COLO668 (cell line): ENCODE measurements at regions not wholly inside any gene's neighbourhood (a gene's known extent, or its start where the extent isn't known, plus 50 kb on each side); places are given as distances from the start of the nearest gene placed in this dataset.

ENCODE experiments used
- DNase-seq: peaks from one replicate; lab custom pipeline; 2025; ENCODE audit not compliant: unreplicated experiment; lab: John Stamatoyannopoulos, UW

DNA sequence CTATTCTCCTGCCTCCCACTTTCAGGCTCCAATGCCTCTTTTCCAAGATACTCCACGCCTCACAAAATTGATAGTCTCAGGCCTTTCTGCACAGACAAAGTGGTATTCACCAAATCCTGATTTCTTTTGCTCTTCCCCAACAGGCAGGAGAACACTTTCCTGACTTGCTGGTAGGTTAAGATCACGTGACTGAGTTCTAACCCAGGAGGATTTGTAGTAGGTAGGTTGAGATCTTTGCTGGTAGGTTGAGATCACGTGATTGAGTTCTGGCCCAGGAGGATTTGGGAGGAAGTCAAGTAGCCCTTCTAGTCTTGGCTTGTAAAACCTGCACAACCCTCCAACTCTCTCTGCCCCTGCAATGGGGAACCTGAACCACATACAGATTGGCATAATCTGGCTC is 741.5 kb downstream of the TYW1 start:
- no peak for DNase-seq

DNA sequence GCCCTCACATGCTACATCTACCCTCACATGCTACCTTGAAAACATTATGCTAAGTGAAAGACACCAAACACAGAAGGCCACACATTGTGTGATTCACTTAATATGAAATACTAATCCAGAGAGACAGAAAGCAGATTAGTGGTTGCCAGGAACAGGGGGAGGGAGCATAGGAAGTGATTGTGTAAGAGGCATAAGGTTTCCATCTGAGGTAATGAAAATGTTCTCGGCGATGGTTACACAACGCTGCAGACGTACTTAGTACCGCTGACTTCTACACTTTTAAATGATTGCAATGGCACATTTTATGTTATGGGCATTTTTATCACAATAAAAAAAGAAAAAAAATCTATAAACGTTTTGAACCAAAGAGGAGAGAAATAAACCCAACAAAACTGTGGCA is 742.3 kb downstream of the TYW1 start:
- DNase-seq = no peak

DNA sequence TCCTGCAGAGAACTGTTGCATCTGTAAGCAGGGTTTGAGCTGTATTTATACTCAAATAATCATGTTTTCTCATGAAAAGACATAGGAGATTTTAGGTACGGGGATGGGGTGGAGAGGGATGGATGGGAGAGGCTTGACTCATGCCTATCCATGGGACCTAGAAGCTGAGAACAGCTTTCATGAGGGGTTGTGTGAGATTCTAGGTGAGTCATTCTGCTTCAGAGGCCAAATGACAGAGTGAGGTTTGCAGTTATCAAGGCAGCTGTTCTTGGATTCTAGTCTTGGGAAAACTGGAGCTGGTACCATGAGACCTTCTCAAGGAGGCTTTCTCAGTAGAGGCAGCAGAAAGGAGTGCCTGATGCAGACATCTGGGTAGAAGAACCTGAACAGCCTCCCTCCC is 746.9 kb downstream of the TYW1 start:
- no peak for DNase-seq

DNA sequence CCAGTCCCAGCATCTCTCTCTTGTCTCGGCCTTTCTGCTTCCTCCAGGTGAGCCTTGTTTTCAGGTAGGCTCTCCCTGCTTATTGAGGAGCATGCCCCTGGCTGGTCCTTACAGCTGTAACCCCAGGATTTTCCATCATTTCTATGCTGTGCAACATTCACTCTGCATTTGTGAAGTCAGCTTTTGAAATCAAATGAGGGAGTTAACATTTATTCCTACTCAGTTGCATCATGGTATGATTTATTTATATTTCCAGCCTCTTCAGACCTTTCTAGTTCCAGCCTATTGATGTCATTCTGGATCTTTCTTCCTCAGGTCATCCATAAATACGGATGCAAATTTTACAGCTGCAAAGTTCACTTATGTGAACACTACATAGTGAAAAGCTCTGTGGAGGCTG is 755.6 kb downstream of the TYW1 start:
- no peak for DNase-seq

DNA sequence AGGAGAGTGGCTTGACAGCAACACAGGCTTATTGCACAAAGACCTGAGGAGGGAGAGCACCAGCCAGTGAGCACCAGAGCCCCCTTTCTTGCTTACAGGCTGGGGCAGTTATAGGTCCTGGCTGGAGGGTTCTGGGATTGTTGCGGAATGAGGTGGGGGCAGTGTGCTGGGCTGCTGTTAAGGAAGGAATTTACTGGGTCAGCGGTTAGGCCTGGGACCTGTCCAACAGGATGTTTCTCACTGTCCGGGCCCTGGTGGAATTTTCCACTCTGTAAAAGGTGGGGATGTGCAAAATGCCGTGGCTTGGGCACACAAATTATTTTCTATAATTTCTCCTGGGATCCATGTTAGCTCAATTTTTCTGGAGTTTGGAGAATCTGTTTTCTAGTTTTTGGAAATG is 757.3 kb downstream of the TYW1 start:
- DNase-seq = no peak

DNA sequence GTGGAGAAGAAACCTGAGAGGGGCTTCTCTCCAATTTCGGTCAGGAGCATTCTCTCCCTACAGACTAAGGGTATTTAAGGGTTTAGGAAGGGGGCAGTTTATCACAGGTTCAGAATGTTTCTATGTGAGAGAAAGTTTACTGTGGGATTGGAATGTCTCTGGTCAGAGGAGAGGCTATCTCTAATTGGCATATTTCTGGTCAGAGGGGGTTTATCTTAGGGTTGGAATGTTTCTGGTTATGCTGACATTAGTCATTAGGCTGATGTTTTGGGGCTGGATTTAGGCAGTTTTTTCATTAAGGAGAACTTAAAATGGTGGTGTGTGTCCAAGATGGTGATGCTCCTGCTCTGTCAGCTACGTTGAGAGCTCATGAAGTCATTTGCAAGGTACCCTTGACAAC is 758.0 kb downstream of the TYW1 start:
- no peak for DNase-seq

DNA sequence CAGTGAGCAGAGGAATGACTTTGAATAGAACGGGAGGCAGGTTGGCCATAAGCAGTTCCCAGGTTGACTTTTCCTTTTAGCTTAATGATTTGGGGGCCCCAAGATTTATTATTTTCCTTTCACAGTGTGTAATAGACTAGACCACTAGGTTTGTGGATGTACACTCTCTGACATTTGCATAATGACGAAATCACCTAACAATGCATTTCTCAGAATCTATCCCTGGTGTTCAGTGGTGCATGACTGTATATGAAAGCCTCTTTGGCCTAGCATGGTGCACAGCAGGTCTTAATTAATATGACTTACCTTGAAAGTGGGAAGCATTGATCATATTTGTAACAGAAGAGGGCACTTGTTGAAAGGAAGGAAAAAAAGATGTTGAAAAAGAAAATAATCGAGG is 761.9 kb downstream of the TYW1 start:
- DNase-seq = no peak

DNA sequence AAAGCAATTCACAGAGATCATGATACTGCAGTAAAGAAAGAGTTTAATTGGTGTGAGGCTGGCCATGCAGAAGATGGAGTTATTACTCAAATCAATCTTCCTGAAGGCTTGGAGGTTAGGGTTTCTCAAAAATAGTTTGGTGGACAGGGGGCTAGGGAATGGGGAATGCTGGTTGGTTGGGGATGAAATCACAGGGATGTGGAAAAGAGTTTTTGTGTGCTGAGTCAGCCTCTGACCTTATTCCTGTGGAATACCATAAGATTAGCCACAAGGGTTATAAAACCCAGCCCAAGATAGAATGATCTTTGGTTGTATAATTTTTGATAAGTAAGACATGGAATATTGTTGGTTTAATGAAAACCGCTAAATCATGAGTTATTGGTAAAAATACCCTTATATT is 764.3 kb downstream of the TYW1 start:
- no peak for DNase-seq

DNA sequence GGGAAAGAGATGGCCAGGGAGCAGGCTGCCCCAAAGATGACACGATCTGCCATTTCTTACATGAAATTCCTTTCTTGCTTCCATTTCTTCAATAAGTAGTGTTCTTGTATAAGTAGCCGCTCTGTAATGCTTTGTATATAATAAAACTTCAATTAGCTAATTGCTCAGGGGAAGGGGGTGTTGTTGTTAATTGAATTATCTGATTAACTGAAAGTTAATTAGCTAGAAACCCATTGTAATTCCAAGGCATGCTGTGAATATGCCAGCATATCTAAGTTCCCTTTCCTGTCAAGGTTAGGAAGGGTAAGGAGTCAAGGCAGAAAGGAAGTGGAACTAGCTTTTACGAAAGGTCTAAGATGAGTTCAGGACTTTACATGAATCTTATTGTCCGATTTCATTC is 765.9 kb downstream of the TYW1 start:
- DNase-seq = no peak

DNA sequence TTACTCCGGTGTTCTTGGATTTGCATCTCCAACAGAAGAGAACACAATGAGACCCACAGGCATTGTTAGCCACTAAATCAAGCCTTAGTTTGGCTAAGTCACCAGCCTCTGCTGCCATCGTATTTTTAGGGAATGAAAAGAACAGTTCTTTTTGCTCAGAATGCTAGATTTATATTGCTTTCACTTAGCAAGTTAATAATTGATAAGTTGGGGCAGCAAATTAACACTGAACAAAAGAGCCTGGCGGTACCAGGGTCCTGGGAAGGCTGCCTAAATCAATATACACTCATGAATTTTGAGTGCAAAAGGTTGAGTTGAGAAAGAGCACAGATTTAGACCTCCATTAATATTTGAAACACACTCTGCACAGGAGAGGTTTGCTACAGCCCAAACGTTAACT is 767.7 kb downstream of the TYW1 start:
- no peak for DNase-seq

DNA sequence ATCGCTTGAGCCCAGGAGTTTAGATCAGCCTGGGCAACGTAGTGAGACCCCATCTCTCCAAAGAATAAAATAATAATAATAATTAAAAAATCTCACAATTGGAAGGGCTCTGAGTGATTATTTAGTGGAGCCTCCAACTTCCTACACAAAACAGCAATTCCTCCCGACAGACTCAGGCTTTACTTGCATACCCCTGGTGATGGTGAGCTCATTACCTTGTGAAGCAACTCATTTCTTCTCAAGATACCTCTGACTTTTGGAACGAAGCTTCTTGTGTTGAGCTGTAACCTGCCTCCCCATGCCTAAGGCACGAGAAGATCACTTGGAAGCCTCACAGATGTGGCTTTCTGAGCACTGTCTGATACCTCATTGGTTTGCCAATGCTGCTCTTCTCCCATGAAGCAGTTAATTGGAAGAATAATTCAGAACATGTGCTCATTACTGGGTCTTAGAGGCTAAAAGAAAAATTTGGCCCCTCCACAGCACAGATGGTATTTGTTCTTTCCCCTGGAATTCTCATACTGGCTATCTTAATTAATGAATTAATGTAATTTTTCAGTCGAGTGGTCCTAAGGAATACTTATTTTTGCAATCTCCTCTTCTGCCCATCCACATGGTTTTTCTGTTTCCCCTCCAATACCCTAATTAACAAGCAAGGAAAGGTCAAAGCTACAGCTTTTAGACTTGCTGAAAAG is 769.0 kb downstream of the TYW1 start:
- no peak for DNase-seq

DNA sequence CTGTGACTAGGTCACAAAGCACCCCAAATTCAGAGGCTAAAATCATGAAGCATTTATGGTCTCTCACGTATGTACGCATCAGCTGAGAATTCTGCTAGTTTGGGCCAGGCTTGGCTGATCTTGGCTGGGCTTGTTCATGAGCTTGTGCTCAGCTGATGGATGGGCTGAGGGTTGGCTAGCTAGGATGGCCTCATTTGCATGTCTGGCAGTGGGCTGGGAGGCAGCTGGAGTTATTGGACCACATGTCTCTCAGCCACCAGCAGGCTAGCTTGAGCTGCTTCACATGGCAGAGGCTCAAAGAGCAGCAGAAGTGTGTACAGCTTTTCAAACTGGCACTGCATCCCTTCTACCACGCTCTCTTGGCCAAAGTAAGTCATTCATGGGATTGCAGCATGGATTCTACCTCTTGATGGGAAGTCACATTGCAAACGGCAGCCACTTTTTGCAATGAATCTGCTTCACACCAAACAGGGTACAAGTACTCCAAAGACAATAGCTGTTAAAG is 770.3 kb downstream of the TYW1 start:
- no peak for DNase-seq

DNA sequence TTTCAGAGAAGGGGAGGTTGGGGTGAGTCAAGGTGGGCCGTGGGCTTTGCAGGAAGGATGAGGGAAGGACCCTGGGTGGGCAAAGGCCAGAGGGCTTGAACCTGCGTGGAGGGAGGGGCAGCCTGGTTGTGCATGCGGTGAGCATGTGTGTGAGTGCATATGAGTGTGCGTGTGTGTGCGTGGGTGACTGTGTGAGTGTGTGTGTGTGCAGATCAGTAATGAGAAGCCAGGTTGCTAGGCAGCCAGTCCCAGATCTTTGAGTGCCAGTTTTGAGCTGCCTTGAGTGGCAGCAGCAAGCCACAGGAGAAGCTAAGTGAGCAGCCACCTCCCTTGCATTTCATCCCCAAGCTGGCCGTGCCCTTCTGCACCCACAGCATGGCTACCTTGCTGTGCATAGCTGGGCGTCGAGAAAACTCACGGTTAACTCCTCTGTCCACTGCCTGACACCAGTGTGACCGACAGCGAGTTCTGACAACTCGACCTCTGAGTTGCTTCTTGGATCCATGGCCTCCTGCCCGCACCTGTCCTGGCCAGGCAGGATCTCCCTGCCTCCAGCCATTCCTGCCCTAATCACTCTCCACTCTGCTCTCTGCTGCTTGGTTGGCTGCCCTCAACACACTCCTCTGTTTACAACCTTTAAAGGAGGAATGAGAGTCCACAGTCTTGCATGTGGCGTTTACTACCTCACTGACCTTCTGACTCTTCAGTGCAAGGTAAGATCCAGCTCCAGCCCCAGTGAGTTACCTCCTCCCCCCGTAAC is 775.4 kb downstream of the TYW1 start:
- DNase-seq = no peak

DNA sequence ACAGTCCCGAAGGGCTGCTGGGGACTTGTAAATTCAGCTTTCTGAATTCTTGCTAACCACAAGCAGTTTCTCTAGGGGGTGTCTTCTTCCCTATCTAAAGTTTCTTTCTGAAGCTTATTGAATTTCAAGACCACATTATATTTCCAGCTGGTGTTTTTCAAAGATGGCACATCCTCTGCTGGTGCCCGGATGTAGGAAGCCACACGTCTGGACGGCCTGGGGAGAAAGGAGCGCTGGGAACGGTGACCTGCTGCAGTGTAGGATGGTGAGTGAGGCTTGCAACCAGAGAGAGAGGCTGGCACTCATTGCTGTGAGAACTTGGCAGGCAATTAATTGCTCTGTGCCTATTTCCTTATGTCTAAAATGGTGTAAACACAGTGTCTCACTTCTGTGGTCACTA is 776.4 kb downstream of the TYW1 start:
- no peak for DNase-seq

DNA sequence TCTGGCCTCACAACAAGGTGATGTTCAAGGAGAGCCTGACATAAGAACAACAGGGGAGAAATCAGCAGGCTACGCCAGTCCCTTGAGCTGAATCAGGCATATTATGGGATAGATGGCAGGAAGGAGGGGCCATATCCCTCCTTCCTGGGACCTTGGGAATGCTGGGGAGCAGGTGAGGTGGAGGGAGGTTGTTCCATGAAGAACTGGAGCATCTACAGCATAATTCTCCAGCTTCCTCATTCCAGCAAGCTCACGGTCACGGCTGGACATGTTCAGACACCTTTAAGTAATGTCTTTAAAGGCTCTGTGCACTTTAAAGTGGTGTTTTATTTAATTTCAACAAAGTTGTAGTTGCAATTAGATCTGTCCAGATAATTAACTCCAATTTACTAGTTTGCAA is 780.5 kb downstream of the TYW1 start:
- DNase-seq = no peak

DNA sequence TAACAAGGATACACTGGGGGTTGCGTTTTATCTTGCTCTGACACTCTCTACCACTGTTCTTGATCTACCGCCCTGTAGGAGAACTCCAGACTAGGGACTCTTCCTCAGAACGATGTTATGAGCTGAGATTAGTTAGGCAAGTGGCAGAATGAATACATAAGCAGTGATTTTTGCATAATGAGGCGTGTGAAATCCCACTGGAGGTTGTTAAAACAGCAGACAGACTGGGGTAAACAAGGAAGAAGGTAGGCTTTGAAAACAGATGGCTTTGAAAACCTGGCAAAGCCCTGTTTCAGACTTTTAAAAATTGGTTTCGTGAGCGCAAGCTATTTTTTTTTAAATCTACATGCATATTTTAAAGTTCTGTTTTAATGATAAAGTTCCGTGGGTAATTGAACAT is 785.2 kb downstream of the TYW1 start:
- DNase-seq = no peak

DNA sequence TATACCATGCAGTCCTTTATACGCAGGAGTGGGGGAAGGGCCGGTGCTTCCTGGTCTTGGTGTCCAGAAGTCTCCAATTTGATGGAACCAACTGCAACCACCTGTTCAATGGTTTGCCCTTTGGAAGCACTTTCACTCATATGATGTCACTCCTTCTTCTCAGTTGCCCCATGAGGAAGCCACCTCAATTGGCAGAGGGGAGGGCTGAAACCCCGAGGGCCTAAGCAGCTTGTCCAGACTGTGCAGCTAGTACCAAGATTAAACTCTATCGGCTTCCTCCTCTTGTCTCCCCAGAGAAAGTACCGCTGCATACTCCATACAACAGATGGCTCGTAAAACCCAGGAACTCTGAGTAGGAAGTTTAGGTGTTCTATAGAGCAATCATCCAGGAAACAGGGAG is 789.4 kb downstream of the TYW1 start:
- no peak for DNase-seq

DNA sequence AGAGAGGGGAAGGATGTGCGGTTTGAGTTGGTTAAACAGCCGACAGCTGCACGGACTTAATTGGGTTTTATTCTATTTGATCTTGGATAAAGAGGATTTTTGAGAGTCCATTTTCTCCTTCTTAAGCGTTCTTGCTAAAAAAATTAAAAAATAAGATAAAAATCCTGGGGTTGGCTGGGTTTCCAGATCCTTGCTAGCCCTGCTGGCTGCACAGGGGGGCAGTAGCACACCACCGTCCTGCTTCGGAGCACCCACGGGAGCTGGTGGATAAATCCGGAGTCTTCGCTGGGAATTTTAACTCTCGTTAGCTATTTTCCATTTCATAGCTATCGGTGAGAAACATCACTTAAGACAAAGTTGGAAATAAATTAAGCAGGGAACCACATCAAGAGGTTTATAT is 792.0 kb downstream of the TYW1 start:
- no peak for DNase-seq

DNA sequence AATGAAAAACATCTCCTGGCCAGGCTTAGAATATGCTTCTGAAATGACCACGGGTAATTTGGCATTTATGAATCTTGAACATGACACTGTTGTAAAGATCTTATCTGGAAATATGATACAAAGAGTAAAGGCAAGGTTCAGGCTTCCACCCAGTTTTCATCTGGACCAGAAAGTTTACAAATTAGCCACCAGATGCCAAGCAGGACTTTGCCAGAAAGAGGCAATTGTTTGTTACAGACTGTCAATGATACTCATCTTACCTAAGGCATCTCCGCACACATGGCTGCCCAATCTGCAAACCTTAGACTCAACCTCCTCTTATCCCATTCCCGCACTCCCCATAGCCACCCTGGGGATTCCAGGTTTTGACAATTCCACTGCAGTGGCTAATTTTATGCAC is 795.3 kb downstream of the TYW1 start:
- DNase-seq = no peak

DNA sequence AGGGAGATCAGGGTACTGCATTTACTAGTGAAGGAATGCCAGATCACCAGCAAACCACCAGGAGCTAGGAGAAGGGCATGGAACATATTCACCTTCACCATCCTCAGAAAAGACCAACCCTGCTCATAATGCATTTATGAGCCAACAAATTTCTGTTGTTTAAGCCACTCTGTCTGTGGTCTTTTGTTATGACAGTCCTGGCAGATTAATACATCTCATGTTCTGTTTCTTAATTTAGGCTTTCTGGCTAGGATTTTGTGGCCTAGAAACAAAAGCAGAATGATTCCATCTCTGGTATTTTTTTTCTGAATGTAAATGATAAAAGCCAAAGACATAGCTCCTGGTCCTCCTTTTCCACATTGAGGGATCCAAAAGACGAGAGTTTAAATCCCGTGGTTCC is 797.9 kb downstream of the TYW1 start:
- no peak for DNase-seq

DNA sequence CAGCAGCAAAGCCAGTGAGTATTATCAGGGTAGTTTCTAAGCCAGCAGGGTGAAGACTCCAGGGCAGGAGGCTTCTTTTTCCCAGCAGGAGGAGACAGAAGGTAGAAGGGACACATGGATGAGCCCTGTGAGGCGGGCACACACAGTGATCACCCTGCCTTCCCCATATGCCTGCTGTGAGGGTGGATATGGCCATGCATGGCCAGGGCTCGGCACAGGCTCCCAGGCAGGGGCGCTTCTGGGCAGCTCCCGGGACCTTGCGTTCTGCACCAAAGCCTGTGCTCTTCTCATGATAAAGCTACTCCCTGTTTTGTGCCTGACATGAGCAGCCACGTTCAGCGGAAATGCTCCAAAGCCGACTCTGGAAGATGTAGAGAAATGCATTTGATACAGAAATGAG is 807.2 kb downstream of the TYW1 start:
- DNase-seq = no peak

DNA sequence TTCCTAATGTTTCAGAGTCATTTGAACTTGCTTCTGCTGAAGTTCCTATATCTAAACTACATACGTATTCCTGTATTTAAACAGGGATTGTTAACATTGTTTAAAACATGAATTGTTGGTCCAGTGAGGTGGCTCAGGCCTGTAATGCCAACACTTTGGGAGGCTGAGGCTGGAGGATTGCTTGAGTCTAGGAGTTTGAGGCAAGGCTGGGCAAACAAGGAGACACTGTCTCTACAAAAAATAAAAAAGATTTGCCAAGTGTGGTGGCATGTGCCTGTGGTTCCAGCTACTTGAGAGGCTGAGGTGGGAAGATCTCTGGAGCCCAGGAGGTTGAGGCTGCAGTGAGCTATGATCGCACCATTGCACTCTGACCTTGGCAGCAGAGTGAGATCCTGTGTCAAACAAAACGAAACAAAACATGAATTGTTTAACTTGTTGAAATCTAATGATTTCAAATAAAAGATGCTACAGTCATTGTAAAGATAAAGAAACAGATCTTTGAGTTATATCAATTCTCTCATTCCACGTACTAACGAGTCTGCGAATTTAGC is 809.4 kb downstream of the TYW1 start:
- DNase-seq = no peak
